NCI-H2196 (cell line): ENCODE measurements at regions not wholly inside any gene's neighbourhood (a gene's known extent, or its start where the extent isn't known, plus 50 kb on each side); places are given as distances from the start of the nearest gene placed in this dataset.
"Not testable (repeated sequence)": the region's sequence is repeated elsewhere in the genome, so short reads cannot be mapped to it uniquely, and the experiment has no call there.

Experiments
- DNase-seq: peaks from one replicate; lab custom pipeline; 2025; ENCODE audit not compliant: unreplicated experiment; lab: John Stamatoyannopoulos, UW

DNA sequence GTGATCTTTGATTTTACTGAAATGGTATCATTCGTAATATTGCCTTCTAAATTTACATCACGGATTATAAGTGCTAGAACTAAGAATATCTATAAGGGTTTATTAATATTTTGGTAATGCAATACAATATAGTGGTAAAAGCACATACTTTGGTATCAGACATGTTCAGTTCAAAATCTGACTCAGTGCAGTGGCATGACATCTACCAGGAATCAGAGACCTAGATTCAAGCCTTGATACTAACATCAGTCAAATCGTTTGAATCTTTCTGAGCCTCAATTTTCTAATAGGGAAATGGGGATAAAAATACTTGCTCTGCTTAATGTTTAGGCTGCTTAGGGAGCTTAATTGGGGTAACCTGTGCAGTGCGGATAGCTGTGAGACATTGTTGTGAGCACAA, 488.0 kb downstream of the BCKDHB start:
- no peak for DNase-seq

- no peak for DNase-seq
Measured at GRCh38 chr6:80592436-80592835, 486.0 kb downstream of the BCKDHB start.

DNA sequence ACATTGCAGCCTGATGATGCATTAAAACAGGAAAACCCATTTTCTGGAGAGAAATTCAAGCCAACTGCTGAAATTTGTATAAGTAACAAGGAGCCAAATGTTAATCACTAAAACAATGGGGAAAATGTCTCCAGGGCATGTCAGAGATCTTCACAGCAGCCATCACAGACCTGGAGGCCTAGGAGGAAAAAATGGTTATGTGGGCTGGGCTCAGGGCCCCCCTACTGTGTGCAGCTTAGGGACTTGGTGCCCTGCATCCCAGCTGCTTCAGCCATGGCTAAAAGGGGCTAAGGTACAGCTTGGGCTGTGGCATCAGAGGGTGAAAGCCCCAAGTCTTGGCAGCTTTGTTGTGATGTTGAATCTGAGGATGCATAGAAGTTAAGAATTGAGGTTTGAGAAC, 479.8 kb downstream of the BCKDHB start:
- no peak for DNase-seq

DNA sequence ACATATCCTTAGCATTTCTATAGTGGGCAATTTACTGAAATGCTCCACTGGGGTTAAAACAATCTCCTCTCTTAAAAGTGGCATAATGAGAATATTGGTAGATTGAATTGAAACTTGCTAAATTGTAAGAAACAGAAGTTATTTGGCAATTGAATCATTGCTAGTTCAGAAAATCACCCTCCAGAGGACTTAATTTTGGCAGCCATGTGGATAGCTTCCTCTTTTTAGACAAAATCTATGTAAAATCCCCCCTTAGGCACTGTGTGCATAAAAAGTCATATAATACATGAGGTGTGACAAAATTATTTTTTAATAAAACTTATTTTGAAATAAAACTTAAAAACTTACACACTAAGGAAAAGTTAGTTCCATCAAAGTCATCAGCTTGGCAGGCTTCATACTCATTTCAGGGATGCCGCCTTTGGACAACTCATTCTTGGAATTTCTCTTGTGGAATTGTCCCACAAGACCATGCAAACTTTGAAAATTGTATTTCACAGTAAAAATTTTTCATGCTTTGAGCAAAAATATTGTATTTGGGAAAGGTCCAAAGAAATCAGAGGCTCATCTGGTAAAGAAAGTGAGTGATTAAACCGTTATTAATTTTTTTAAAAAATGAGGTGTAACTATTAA, 473.0 kb downstream of the BCKDHB start:
- DNase-seq, result no peak

DNA sequence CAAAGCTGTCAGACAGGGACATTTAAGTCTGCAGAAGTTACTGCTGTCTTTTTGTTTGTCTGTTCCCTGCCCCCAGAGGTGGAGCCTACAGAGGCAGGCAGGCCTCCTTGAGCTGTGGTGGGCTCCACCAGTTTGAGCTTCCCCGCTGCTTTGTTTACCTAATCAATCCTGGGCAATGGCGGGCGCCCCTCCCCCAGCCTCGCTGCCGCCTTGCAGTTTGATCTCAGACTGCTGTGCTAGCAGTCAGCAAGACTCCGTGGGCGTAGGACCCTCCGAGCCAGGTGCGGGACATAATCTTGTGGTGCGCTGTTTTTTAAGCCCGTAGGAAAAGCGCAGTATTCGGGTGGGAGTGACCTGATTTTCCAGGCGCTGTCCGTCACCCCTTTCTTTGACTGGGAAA, 466.8 kb downstream of the BCKDHB start:
- not testable (repeated sequence) for DNase-seq

DNA sequence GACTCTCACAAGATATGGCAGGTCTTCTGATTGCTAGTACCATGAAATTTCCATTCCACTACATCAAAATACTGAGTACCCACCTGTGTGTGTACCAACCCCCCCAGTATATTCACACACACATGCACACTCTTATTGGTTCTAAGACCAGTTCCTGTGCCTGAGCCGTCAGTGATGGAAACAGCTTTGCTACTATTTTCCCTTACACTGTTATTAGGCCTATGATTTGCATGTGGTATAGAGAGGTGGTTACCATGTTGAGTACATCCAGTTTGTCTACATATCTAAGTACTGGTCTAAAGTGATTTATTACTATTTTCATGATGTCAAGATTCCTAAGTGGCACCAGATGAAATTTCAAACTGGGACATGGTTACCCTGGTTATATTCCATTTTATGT, 459.9 kb downstream of the BCKDHB start:
- no peak for DNase-seq

DNA sequence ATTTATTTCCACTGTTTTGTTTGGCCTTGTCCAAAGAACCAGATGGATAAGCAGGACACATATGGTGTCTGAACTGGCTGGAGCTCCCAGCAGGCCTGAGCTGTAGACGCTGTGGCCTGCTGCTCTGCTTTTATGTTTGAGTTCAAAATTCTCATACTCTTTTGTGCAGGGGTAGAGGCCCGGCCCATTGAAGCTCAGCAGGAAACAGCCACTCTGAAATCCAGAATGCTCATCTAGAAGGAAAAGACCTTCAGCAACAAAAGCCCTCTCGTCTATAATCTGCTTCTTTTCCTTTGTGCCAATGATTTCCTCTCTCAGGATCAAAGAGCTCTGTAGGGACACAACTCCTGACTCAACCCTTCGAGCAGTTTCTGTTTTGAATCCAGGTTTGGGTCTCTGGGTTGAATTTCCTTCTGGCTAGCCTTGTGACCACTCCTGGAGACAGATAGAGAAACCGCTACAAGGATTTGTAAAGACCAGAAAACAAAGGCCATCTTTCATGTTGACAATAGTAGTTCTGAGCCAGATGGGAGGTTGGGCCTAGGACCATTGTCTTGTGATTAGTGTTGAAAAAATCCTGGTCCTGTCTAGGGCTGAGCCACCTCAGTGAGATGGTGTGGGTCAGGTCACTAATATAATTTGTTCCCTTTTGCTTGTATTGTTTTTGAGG, 446.7 kb downstream of the BCKDHB start:
- DNase-seq, result no peak

GRCh38 chr6:80550748-80551147, 444.3 kb downstream of the BCKDHB start:
- no peak for DNase-seq

DNA sequence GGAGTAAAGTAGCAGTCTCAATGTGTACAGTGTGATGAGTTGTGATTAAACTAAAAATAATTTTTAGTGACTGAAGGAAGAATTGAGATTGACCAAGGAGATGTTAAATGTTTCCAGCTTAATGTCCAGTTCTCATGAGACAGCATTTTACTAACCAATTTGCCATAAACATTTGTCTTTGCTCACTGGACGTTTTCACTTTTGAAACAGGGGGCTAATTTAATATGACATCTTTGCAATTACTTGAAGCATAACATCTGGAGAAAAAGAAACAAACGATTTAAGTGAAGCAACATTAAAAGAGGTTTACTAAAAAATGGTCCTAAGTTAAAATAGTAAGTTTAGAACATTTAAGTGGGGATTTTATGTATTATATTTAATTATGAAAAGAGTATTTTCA, 443.8 kb downstream of the BCKDHB start:
- DNase-seq, result no peak

DNA sequence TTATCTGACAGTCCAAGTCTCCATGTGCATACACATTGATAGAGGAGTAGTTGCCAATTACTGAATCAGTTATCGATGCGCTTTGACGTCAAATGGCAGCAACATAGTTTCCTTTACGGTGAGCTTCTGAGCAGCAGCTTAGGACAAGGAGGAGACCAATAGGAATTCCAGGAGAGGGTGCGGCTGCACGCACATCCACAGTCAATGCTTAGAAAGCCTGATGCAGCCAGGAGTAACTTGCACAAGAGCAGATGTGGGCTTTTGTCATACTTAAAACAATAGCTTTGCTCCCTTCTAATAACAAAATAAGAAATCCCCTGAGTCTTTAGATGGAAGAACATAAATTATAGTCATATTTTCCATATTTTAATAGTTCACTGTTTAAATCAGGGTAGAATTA, 442.1 kb downstream of the BCKDHB start:
- DNase-seq, result no peak

DNA sequence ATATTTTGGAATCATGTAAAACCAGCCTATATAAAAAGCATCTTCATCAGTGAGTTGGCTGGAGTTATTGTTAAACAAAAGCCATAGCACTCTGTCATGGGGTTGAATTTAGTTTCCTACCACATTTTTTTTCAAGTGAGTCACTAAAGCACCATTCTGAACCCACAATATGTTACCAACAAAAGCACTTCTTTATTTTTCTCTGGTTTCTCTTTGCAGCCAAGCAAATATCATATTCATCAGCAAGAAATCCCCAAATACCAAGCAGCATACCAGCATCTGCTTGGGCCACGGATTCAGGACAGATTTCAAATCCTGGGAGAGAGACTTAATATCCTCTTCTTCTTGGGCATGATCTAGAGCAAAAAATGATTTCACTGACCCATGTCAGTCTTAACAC, 441.4 kb downstream of the BCKDHB start:
- DNase-seq, result no peak

GRCh38 chr6:80544976-80545722, 438.7 kb downstream of the BCKDHB start:
- DNase-seq, result no peak

DNA sequence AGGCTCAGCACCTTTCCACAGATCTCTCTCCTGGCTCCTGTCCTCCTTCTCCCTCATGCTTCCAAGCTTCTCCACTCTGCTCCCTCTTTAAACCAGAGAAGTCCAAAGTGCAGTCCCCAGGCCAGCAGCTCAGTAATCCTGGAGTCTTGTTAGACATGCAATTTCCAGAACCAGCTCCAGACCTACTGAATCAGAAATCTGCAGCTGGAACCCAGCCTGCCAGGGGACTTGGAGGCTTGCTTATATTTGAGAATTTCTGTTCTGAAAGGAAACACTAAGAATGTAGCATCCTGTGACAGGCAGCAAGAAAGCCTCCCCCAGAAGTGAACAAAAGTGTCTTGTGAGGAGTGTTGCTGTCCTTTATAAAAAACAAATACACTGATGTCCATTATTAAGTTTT, 438.1 kb downstream of the BCKDHB start:
- no peak for DNase-seq

- no peak for DNase-seq
Measured at GRCh38 chr6:80543598-80544222, 437.2 kb downstream of the BCKDHB start.

GRCh38 chr6:80543151-80543550, 436.7 kb downstream of the BCKDHB start:
- DNase-seq, result no peak

- no peak for DNase-seq
Measured at GRCh38 chr6:80541886-80542285, 435.4 kb downstream of the BCKDHB start.

GRCh38 chr6:80541181-80541580, 434.7 kb downstream of the BCKDHB start:
- no peak for DNase-seq

DNA sequence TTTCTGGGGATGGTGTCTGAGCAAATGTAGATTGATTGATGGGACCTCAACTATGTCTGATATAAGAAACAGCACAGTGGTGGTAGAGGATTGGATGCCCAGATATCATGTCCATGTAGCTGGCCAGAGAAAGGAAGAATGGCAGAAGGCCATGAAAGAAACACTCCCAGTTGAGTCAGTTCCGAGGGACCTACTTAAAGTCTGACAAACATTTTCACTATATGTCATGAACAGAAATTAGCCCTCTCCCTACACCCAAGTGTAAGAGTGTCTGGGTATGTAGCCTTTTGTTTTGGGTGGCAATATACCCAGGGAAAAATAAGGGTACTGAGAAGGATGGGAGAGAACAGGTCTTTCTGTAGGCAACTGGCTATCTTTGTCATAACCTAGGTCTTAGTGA, 434.2 kb downstream of the BCKDHB start:
- DNase-seq, result no peak

- DNase-seq, result no peak
Measured at GRCh38 chr6:80537118-80537972, 430.9 kb downstream of the BCKDHB start.

DNA sequence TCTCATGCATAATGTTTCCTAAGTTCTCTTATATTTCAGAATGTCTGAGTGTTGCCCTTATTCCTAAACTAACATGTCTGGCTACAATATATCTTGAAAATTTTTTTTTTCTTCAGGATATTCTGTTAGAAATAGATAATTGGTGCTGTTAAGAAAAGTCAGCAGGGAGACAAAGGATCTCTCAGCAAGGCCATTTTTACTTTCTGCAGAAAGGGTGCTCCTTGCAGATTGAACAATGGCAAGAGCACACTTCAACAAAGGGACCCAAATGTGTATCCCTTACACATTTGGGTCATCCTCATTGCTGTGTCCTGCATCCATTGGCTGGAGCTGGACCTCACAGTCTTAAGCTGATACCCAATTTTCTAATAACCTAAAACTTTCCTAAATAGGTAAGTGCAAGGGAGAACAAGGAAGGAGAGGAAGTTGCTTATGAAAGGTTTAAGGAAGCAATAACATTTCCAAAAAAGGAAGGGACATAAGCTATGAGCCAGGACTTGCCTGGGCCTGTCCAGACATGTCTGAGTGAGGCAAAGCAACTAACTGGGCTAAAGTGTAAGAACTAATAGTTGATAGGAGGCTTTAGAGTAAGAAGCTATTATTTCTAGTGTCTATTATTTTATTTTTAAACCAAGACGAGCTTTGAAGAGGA, 429.6 kb downstream of the BCKDHB start:
- no peak for DNase-seq
